Activated T-helper 9 cell treated with anti-CD3 and anti-CD28 coated beads, Interleukin-2, amount 50 U/mL, for 16 hours (primary cell): ENCODE measurements at regions not wholly inside any gene's neighbourhood (a gene's known extent, or its start where the extent isn't known, plus 50 kb on each side); places are given as distances from the start of the nearest gene placed in this dataset.

Source experiments
- DNase-seq: peaks from one replicate; pipeline ENCODE4 v3.0.0-alpha.2; 2020; ENCODE audit warnings: low read depth

GRCh38 chr15:94004697-94005096 lies 226.7 kb upstream of the MCTP2 start:
- DNase-seq: no peak

- no peak for DNase-seq
These were observed 229.3 kb upstream of the MCTP2 start for GRCh38 chr15:94002041-94002440.

GRCh38 chr15:94001255-94001801 lies 230.0 kb upstream of the MCTP2 start:
- no peak for DNase-seq

GRCh38 chr15:94000606-94001005 lies 230.8 kb upstream of the MCTP2 start:
- no peak for DNase-seq

GRCh38 chr15:93997071-93997658 lies 234.2 kb upstream of the MCTP2 start:
- no peak for DNase-seq

- DNase-seq: no peak
These were observed 241.8 kb upstream of the MCTP2 start for GRCh38 chr15:93989440-93989998.

- peak; percentile 12 for DNase-seq
These were observed 244.3 kb upstream of the MCTP2 start for GRCh38 chr15:93987068-93987467.

- no peak for DNase-seq
These were observed 244.9 kb upstream of the MCTP2 start for GRCh38 chr15:93986400-93986984.

- no peak for DNase-seq
These were observed 245.4 kb upstream of the MCTP2 start for GRCh38 chr15:93985925-93986324.

GRCh38 chr15:93985176-93985575 lies 246.2 kb upstream of the MCTP2 start:
- no peak for DNase-seq

GRCh38 chr15:93983526-93983925 lies 247.8 kb upstream of the MCTP2 start:
- no peak for DNase-seq

GRCh38 chr15:93982226-93982727 lies 249.1 kb upstream of the MCTP2 start:
- no peak for DNase-seq

GRCh38 chr15:93981706-93982105 lies 249.7 kb upstream of the MCTP2 start:
- no peak for DNase-seq

GRCh38 chr15:93980261-93980911 lies 251.0 kb upstream of the MCTP2 start:
- DNase-seq: no peak

- DNase-seq: no peak
These were observed 256.4 kb upstream of the MCTP2 start for GRCh38 chr15:93974804-93975481.

GRCh38 chr15:93973287-93973686 lies 258.1 kb upstream of the MCTP2 start:
- no peak for DNase-seq

GRCh38 chr15:93968773-93969172 lies 262.6 kb upstream of the MCTP2 start:
- DNase-seq: no peak

- DNase-seq: no peak
These were observed 266.0 kb upstream of the MCTP2 start for GRCh38 chr15:93965304-93965908.

- no peak for DNase-seq
These were observed 276.3 kb upstream of the MCTP2 start for GRCh38 chr15:93954985-93955571.

- no peak for DNase-seq
These were observed 282.6 kb upstream of the MCTP2 start for GRCh38 chr15:93948726-93949125.

- DNase-seq: no peak
These were observed 287.8 kb upstream of the MCTP2 start for GRCh38 chr15:93943586-93943985.
